Osteoblast (primary cell): ENCODE measurements at regions not wholly inside any gene's neighbourhood (a gene's known extent, or its start where the extent isn't known, plus 50 kb on each side); places are given as distances from the start of the nearest gene placed in this dataset.

Experiments
- DNase-seq: peaks from one replicate; pipeline ENCODE4 v3.0.0; 2011; ENCODE audit warnings: low spot score, mixed read lengths; ENCODE audit not compliant: insufficient read length; ENCODE audit errors: missing footprints
- H2AFZ ChIP-seq: 2 replicates; pipeline ENCODE4 v1.6.0; 2011; ENCODE audit warnings: mild to moderate bottlenecking, low read length
- H3K27ac ChIP-seq: 2 replicates; pipeline ENCODE4 v1.5.1; 2011; ENCODE audit warnings: mild to moderate bottlenecking, low read depth, low read length, moderate library complexity
- H3K27me3 ChIP-seq: 2 replicates; pipeline ENCODE4 v1.6.0; 2012; ENCODE audit warnings: mild to moderate bottlenecking, control low read depth, inconsistent platforms, low read length, moderate library complexity; ENCODE audit not compliant: insufficient read depth
- H3K36me3 ChIP-seq: 2 replicates; pipeline ENCODE4 v1.5.1; 2011; ENCODE audit warnings: mild to moderate bottlenecking, low read length, control low read depth, moderate library complexity; ENCODE audit not compliant: insufficient read depth
- H3K4me1 ChIP-seq: 2 replicates; pipeline ENCODE4 v1.5.1; 2011; ENCODE audit warnings: mild to moderate bottlenecking, low read length, control low read depth, moderate library complexity; ENCODE audit not compliant: insufficient read depth
- H3K4me2 ChIP-seq: 2 replicates; pipeline ENCODE4 v1.6.0; 2011; ENCODE audit warnings: mild to moderate bottlenecking, low read length; ENCODE audit not compliant: insufficient read depth
- H3K4me3 ChIP-seq: fragments of 200-600 bp; sonication (generic); 3 replicates; pipeline ENCODE4 v1.5.1; 2012; ENCODE audit warnings: mild to moderate bottlenecking, low read length, inconsistent platforms; ENCODE audit not compliant: insufficient read depth
- H3K79me2 ChIP-seq: 2 replicates; pipeline ENCODE4 v1.6.0; 2012; ENCODE audit warnings: mild to moderate bottlenecking, low read length, control low read depth, inconsistent platforms; ENCODE audit not compliant: insufficient read depth
- H3K9me3 ChIP-seq: 2 replicates; pipeline ENCODE4 v1.5.1; 2011; ENCODE audit warnings: low read depth, low read length, control low read depth
- H4K20me1 ChIP-seq: 2 replicates; pipeline ENCODE4 v1.6.0; 2012; ENCODE audit warnings: mild to moderate bottlenecking, low read length, control low read depth; ENCODE audit not compliant: insufficient read depth
- CTCF ChIP-seq: IDR thresholded peaks from 2 replicates; pipeline ENCODE4 v1.5.1; 2011; ENCODE audit warnings: mild to moderate bottlenecking, low read depth, low read length, moderate library complexity; ENCODE audit errors: extremely low read depth

GRCh38 chr2:81158505-81158904, 854.0 kb upstream of the LRRTM1 start:
- no peaks in the 10 kb centered on the region for H3K4me1 ChIP-seq
- no peak overlapping the region for H3K4me2 ChIP-seq
- no peak overlapping the region for H2AFZ ChIP-seq
- no peaks in the 10 kb centered on the region for H3K27me3 ChIP-seq
- H3K79me2 ChIP-seq: no peaks in the 10 kb centered on the region
- H3K27ac ChIP-seq: no peak overlapping the region
- no peaks in the 10 kb centered on the region for H3K36me3 ChIP-seq
- H3K9me3 ChIP-seq: peaks cover 2% of the 10 kb centered on the region
- DNase-seq: no peak
- no peak for TF ChIP-seq CTCF
- H3K4me3 ChIP-seq: no peak overlapping the region
- no peaks in the 10 kb centered on the region for H4K20me1 ChIP-seq

- no peak for TF ChIP-seq CTCF
These were observed 843.8 kb upstream of the LRRTM1 start for GRCh38 chr2:81148323-81148722.

GRCh38 chr2:81136296-81136695, 831.7 kb upstream of the LRRTM1 start:
- H3K4me3 ChIP-seq: no peak overlapping the region
- no peaks in the 10 kb centered on the region for H3K9me3 ChIP-seq
- H3K4me2 ChIP-seq: no peak overlapping the region
- H3K36me3 ChIP-seq: no peaks in the 10 kb centered on the region
- no peak overlapping the region for H2AFZ ChIP-seq
- H3K27ac ChIP-seq: no peak overlapping the region
- TF ChIP-seq CTCF: no peak
- no peaks in the 10 kb centered on the region for H3K79me2 ChIP-seq
- H4K20me1 ChIP-seq: no peaks in the 10 kb centered on the region
- H3K4me1 ChIP-seq: no peaks in the 10 kb centered on the region
- no peaks in the 10 kb centered on the region for H3K27me3 ChIP-seq
- no peak for DNase-seq

More at GRCh38 chr2:81148323-81148722, 843.8 kb upstream of the LRRTM1 start:
- DNase-seq: no peak
- no peak overlapping the region for H3K4me3 ChIP-seq
- no peak overlapping the region for H2AFZ ChIP-seq
- H3K4me1 ChIP-seq: no peaks in the 10 kb centered on the region
- no peaks in the 10 kb centered on the region for H3K36me3 ChIP-seq
- no peak overlapping the region for H3K4me2 ChIP-seq
- no peaks in the 10 kb centered on the region for H4K20me1 ChIP-seq
- H3K9me3 ChIP-seq: peaks cover 2% of the 10 kb centered on the region
- no peaks in the 10 kb centered on the region for H3K27me3 ChIP-seq
- no peaks in the 10 kb centered on the region for H3K79me2 ChIP-seq
- H3K27ac ChIP-seq: no peak overlapping the region

GRCh38 chr2:81097361-81097760, 792.8 kb upstream of the LRRTM1 start:
- H3K36me3 ChIP-seq: no peaks in the 10 kb centered on the region
- DNase-seq: no peak
- no peak overlapping the region for H3K27ac ChIP-seq
- no peak overlapping the region for H3K4me3 ChIP-seq
- TF ChIP-seq CTCF: no peak
- H3K9me3 ChIP-seq: no peaks in the 10 kb centered on the region
- no peaks in the 10 kb centered on the region for H3K79me2 ChIP-seq
- H2AFZ ChIP-seq: no peak overlapping the region
- no peaks in the 10 kb centered on the region for H3K27me3 ChIP-seq
- no peaks in the 10 kb centered on the region for H4K20me1 ChIP-seq
- H3K4me2 ChIP-seq: no peak overlapping the region
- H3K4me1 ChIP-seq: no peaks in the 10 kb centered on the region
